ENCODE measurements at regions not wholly inside any gene's neighbourhood (a gene's known extent, or its start where the extent isn't known, plus 50 kb on each side); places are given as distances from the start of the nearest gene placed in this dataset.
"Not testable (repeated sequence)": the region's sequence is repeated elsewhere in the genome, so short reads cannot be mapped to it uniquely, and the experiment has no call there.

- H3K36me3 ChIP-seq, result no peaks in the 10 kb centered on the region
- intact Hi-C loops (cut with DNase I; ENCODE audit: low total_unique reads), result no loop called here
- WGBS, 5 donors, result 81 to 95% (median 94%) methylated on average over 1 of the region's 1 CpG
- DNase-seq, result no peak
- no peak for TF ChIP-seq POLR2AphosphoS5 (IDR thresholded peaks at IDR 0.05)
- no peak overlapping the region for H3K4me3 ChIP-seq
- H3K4me1 ChIP-seq, result no peaks in the 10 kb centered on the region
- H3K27me3 ChIP-seq, result no peaks in the 10 kb centered on the region
- H3K27ac ChIP-seq, result no peak overlapping the region
- no peaks in the 10 kb centered on the region for H3K9me3 ChIP-seq
Measured at GRCh38 chr2:187774551-187775071, 220.4 kb upstream of the TFPI start.

GRCh38 chr2:187775196-187775595 lies 221.0 kb upstream of the TFPI start:
- intact Hi-C loops (cut with DNase I; ENCODE audit: low total_unique reads), result no loop called here
- Histone ChIP-seq H3K36me3 (no peaks in the 10 kb centered on the region), H3K27me3 (no peaks in the 10 kb centered on the region), H3K4me3 (no peak overlapping the region), H3K27ac (no peak overlapping the region), H3K9me3 (no peaks in the 10 kb centered on the region), H3K4me1 (no peaks in the 10 kb centered on the region)
- DNase-seq, result no peak
- TF ChIP-seq, protein P1, sequence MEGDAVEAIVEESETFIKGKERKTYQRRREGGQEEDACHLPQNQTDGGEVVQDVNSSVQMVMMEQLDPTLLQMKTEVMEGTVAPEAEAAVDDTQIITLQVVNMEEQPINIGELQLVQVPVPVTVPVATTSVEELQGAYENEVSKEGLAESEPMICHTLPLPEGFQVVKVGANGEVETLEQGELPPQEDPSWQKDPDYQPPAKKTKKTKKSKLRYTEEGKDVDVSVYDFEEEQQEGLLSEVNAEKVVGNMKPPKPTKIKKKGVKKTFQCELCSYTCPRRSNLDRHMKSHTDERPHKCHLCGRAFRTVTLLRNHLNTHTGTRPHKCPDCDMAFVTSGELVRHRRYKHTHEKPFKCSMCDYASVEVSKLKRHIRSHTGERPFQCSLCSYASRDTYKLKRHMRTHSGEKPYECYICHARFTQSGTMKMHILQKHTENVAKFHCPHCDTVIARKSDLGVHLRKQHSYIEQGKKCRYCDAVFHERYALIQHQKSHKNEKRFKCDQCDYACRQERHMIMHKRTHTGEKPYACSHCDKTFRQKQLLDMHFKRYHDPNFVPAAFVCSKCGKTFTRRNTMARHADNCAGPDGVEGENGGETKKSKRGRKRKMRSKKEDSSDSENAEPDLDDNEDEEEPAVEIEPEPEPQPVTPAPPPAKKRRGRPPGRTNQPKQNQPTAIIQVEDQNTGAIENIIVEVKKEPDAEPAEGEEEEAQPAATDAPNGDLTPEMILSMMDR (IDR thresholded peaks at IDR 0.05), result no peak
- 72 to 87% (median 81%) methylated on average over 2 of the region's 2 CpGs for WGBS, 5 donors

GRCh38 chr2:187775651-187776050 lies 221.4 kb upstream of the TFPI start:
- TF ChIP-seq POLR2A (IDR thresholded peaks at IDR 0.05) (no peak), EP300 (IDR thresholded peaks at IDR 0.05) (no peak), POLR2AphosphoS5 (IDR thresholded peaks at IDR 0.05) (no peak)
- TF ChIP-seq, protein P1 (IDR thresholded peaks at IDR 0.05), result no peak
- H3K27ac ChIP-seq, result no peak overlapping the region
- no peaks in the 10 kb centered on the region for H3K9me3 ChIP-seq
- H3K4me1 ChIP-seq, result no peaks in the 10 kb centered on the region
- no peaks in the 10 kb centered on the region for H3K36me3 ChIP-seq
- intact Hi-C loops (cut with DNase I; ENCODE audit: low total_unique reads), result no loop called here
- H3K27me3 ChIP-seq, result no peaks in the 10 kb centered on the region
- no peak overlapping the region for H3K4me3 ChIP-seq
- WGBS, 5 donors, result 80 to 92% (median 89%) methylated on average over 1 of the region's 1 CpG
- no peak for DNase-seq

DNA sequence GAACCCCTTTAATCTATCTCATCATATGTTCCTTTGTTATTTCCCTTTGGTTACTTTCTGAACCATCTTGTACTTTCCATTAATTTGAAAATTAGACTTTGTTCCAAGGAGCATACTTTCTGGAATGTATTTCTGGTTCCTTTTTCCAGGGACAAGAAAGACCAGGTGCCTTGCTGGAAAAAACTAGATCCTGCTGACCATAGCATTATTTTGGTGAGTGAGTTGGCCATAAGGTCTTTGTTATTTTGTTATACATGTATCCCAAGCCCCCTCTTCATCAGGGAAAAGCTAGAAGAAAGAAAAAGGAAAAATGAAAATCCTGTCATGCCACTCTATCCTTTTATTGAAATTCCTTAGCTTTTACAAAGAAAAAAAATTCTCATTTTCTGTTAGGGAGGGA lies 228.1 kb upstream of the TFPI start:
- Histone ChIP-seq H3K4me1 (no peaks in the 10 kb centered on the region), H3K27ac (no peak overlapping the region), H3K9me3 (no peaks in the 10 kb centered on the region), H3K36me3 (no peaks in the 10 kb centered on the region), H3K27me3 (no peaks in the 10 kb centered on the region), H3K4me3 (no peak overlapping the region)
- TF ChIP-seq POLR2AphosphoS5 (IDR thresholded peaks at IDR 0.05) (no peak), POLR2A (IDR thresholded peaks at IDR 0.05) (no peak), EP300 (IDR thresholded peaks at IDR 0.05) (no peak)
- TF ChIP-seq, protein P1 (IDR thresholded peaks at IDR 0.05), result no peak
- intact Hi-C loops (cut with DNase I; ENCODE audit: low total_unique reads), result no loop called here
- DNase-seq, result no peak

- 83 to 95% (median 94%) methylated on average over 1 of the region's 1 CpG for WGBS, 5 donors
- intact Hi-C loops (cut with DNase I; ENCODE audit: low total_unique reads), result no loop called here
Measured at GRCh38 chr2:187783446-187783845, 229.2 kb upstream of the TFPI start.

DNA sequence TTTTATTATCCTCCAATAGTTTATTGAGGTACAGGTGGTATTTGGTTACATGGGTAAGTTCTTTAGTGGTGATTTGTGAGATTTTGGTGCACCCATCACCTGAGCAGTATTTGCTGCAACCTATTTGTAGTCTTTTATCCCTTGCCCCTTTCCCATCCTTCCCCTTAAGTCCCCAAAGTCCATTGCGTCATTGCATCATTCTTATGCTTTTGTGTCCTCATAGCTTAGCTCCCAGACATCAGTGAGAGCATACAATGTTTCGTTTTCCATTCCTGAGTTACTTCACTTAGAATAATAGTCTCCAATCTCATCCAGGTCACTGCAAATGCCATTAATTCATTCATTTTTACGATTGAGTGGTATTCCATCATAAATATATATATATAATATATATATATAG lies 229.9 kb upstream of the TFPI start:
- intact Hi-C loops (cut with DNase I; ENCODE audit: low total_unique reads), result not testable (repeated sequence)

More at GRCh38 chr2:187783446-187783845, 229.2 kb upstream of the TFPI start:
- H3K9me3 ChIP-seq, result no peaks in the 10 kb centered on the region
- no peaks in the 10 kb centered on the region for H3K4me1 ChIP-seq
- no peak overlapping the region for H3K27ac ChIP-seq
- no peaks in the 10 kb centered on the region for H3K27me3 ChIP-seq
- H3K4me3 ChIP-seq, result no peak overlapping the region
- DNase-seq, result no peak
- TF ChIP-seq POLR2A (IDR thresholded peaks at IDR 0.05) (no peak), EP300 (IDR thresholded peaks at IDR 0.05) (no peak), POLR2AphosphoS5 (IDR thresholded peaks at IDR 0.05) (no peak)
- TF ChIP-seq, protein P1 (IDR thresholded peaks at IDR 0.05), result no peak
- no peaks in the 10 kb centered on the region for H3K36me3 ChIP-seq

More for the DNA sequence above, 229.9 kb upstream of the TFPI start:
- not testable (repeated sequence) for H3K27me3 ChIP-seq, H3K9me3 ChIP-seq, DNase-seq, H3K4me1 ChIP-seq, H3K4me3 ChIP-seq, H3K27ac ChIP-seq, H3K36me3 ChIP-seq
- 54 to 63% (median 60%) methylated on average over 3 of the region's 3 CpGs for WGBS, 5 donors

Measured in stomach (tissue), 8 donors.